ENCODE measurements at regions not wholly inside any gene's neighbourhood (a gene's known extent, or its start where the extent isn't known, plus 50 kb on each side); places are given as distances from the start of the nearest gene placed in this dataset.

DNA sequence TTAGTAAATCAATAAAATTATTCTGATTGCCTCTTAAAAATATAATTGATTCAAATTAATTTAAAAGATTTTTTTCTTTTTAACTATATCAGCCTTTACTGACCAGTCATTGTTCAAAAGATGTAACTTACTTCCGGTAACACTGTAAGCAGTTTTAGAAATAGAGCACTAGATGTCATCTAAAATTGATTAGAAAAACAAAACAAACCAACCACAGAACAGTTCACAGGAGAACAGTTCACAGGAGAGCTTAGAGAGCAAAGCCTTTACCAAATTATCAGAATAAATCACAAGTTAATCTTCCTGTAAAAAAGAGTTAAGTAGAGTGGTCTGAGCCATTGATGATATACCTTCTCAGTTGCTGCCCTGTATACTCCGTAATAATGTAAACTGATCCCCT lies 133.3 kb upstream of the DGKB start:
- FAIRE-seq (no peak), DNase-seq (ENCODE audit: insufficient read length, low spot score) (no peak)
- TF ChIP-seq TAF1 (IDR thresholded peaks at IDR 0.05; ENCODE audit: low read depth, low read length) (no peak), POU2F2 (IDR thresholded peaks at IDR 0.05; ENCODE audit: low read depth, low read length) (no peak), POLR2A (IDR thresholded peaks at IDR 0.05; ENCODE audit: low read depth, low read length) (no peak), PAX5 (IDR thresholded peaks at IDR 0.05; ENCODE audit: insufficient read depth, low read length, severe bottlenecking) (no peak), POLR2AphosphoS5 (IDR thresholded peaks at IDR 0.05; ENCODE audit: low read depth, low read length) (no peak), SPI1 (IDR thresholded peaks at IDR 0.05; ENCODE audit: low read depth, low read length) (no peak)

DNA sequence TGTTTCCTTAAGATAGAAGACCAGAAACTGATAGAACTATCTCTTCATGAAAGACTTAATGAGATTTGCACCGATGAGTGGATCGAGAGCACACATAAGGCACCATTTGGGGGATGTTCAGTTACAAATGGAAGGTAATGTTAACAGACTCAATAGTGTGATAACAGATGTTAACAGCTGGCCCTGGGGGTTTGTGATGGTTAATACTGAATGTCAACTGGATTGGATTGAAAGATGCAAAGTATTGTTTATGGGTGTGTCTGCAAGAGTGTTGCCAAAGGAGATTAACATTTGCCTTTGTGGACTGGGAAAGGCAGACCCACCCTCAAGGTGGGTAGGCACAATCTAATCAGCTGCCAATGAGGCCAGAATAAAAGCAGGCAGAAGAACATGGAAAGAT lies 130.5 kb upstream of the DGKB start:
- DNase-seq (ENCODE audit: insufficient read length, low spot score) (no peak), FAIRE-seq (no peak)
- TF ChIP-seq POLR2A (IDR thresholded peaks at IDR 0.05; ENCODE audit: low read depth, low read length) (no peak), TAF1 (IDR thresholded peaks at IDR 0.05; ENCODE audit: low read depth, low read length) (no peak), SPI1 (IDR thresholded peaks at IDR 0.05; ENCODE audit: low read depth, low read length) (no peak), PAX5 (IDR thresholded peaks at IDR 0.05; ENCODE audit: insufficient read depth, low read length, severe bottlenecking) (no peak), POU2F2 (IDR thresholded peaks at IDR 0.05; ENCODE audit: low read depth, low read length) (no peak), POLR2AphosphoS5 (IDR thresholded peaks at IDR 0.05; ENCODE audit: low read depth, low read length) (no peak)

DNA sequence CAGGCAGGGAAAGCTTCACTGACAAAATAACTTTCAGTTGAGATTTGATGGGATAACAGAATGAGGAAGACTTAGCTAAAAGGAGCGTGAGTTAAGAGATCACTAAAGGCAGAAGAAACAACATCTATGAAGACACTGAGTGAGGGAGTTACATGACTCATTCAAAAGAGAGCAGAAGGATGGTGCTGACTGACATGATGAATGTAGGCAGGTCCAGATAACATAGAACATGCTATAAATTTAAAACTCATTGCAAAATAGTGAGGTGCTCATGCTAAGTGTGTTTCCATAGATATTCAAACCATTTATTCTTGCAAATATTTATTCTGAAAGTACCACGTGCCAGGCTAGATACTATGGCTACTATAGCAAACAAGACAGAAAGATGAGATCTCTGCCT lies 116.4 kb upstream of the DGKB start:
- TF ChIP-seq POLR2AphosphoS5 (IDR thresholded peaks at IDR 0.05; ENCODE audit: low read depth, low read length) (no peak), SPI1 (IDR thresholded peaks at IDR 0.05; ENCODE audit: low read depth, low read length) (no peak), POU2F2 (IDR thresholded peaks at IDR 0.05; ENCODE audit: low read depth, low read length) (no peak)
- no peak for DNase-seq (ENCODE audit: insufficient read length, low spot score)
- FAIRE-seq: no peak

DNA sequence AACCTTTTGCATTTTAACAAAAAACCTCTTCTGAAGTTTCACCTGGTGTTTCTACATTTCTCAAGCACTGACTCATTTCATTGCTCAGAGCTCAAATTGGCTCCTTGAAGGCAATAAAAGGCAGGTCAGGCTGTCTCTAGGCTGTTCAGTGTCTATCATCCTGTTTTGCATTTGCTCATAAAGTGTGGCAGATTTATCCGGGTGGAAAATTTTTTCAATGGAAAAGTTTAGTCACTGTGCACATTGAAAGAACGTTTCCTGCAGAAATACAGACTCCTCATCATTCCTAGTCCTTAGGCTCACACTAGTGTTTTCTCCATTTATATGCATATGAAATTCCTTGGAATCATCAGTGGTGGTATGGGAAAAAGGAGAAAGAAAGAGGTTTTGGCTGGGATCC lies 114.2 kb upstream of the DGKB start:
- TF ChIP-seq TAF1 (IDR thresholded peaks at IDR 0.05; ENCODE audit: low read depth, low read length) (no peak), POLR2A (IDR thresholded peaks at IDR 0.05; ENCODE audit: low read depth, low read length) (no peak), POLR2AphosphoS5 (IDR thresholded peaks at IDR 0.05; ENCODE audit: low read depth, low read length) (no peak), POU2F2 (IDR thresholded peaks at IDR 0.05; ENCODE audit: low read depth, low read length) (no peak), PAX5 (IDR thresholded peaks at IDR 0.05; ENCODE audit: insufficient read depth, low read length, severe bottlenecking) (no peak), SPI1 (IDR thresholded peaks at IDR 0.05; ENCODE audit: low read depth, low read length) (no peak)

DNA sequence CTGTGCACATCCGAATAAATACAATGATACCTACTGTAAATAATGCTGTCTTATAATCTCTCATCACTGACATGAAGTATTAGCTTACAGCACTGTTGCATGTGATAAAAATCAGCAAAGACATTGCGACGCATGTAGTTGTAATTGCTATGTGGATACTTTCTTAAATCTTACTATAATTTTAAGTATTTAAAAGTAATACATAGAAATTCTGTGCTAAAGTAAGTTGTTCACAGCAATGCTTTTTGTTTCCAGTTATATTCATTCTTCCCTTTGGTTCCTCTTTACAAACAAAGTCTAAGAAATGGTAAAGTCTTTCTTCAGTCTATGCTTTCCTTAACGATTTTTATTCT lies 113.7 kb upstream of the DGKB start:
- TF ChIP-seq PAX5 (IDR thresholded peaks at IDR 0.05; ENCODE audit: insufficient read depth, low read length, severe bottlenecking) (no peak), TAF1 (IDR thresholded peaks at IDR 0.05; ENCODE audit: low read depth, low read length) (no peak), POLR2A (IDR thresholded peaks at IDR 0.05; ENCODE audit: low read depth, low read length) (no peak), SPI1 (IDR thresholded peaks at IDR 0.05; ENCODE audit: low read depth, low read length) (no peak), POLR2AphosphoS5 (IDR thresholded peaks at IDR 0.05; ENCODE audit: low read depth, low read length) (no peak), POU2F2 (IDR thresholded peaks at IDR 0.05; ENCODE audit: low read depth, low read length) (no peak)
- DNase-seq (ENCODE audit: insufficient read length, low spot score) (no peak), FAIRE-seq (no peak)

More for the DNA sequence above, 114.2 kb upstream of the DGKB start:
- no peak for DNase-seq (ENCODE audit: insufficient read length, low spot score)
- FAIRE-seq: no peak

DNA sequence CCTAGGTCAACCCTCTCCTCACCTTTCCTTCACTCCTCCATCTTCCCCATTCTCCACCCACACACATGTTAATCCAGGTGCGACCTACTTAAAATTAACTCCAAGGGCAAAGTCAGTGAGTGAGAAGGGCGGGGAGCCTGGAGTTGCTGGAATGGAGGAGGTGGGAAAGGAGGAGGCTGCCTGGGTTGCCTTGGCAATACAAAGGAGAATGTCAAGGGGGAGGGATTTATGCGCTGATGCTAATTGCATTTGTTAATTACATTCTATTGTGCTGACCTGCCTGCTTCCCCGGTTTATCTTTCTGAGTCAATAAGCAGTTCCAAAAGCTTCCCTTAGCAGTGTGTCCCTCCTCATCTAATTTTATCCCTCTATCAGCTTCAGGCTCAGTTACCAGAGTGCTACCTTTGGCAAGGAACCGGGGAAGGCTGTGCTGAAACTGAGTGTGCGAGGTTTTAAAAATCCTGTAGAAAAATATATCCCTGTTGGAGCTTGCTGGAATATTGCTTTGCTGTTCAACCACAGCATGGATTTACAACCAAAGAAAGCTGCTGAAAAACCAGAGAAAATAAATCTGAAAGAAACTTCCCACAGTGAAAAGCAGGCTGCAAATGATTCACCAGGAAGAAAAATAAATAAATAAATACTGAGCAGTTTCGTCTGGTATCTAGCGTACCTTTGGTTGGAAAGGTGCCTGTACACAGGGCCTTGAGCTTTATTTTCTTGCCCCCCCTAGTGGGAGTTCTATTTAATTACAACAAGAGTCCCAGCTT lies 113.2 kb upstream of the DGKB start:
- TF ChIP-seq PAX5 (IDR thresholded peaks at IDR 0.05; ENCODE audit: insufficient read depth, low read length, severe bottlenecking) (no peak), POLR2A (IDR thresholded peaks at IDR 0.05; ENCODE audit: low read depth, low read length) (no peak), POLR2AphosphoS5 (IDR thresholded peaks at IDR 0.05; ENCODE audit: low read depth, low read length) (no peak), TAF1 (IDR thresholded peaks at IDR 0.05; ENCODE audit: low read depth, low read length) (no peak), POU2F2 (IDR thresholded peaks at IDR 0.05; ENCODE audit: low read depth, low read length) (no peak), SPI1 (IDR thresholded peaks at IDR 0.05; ENCODE audit: low read depth, low read length) (no peak)
- DNase-seq (ENCODE audit: insufficient read length, low spot score) (peak; percentile 2), FAIRE-seq (no peak)

DNA sequence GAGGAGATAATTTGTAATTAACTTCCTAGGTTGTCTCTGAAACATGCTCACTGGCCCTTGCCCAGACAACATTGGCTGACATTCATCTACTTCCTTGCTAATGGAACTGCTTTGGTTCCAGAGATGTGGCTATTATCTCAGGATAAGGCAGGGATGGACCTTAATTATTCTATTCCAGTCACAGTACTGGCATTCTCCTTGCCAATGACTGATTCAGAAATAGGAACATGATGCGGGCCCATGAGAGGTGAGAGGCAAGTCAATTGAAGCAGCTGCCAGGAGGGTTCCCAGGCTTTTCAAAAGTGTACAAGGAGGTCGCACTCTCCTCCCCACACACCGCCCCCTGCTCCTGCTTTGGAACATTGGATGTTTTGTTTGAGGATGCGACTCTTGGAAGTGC lies 109.6 kb upstream of the DGKB start:
- FAIRE-seq (no peak), DNase-seq (ENCODE audit: insufficient read length, low spot score) (no peak)
- TF ChIP-seq TAF1 (IDR thresholded peaks at IDR 0.05; ENCODE audit: low read depth, low read length) (no peak), SPI1 (IDR thresholded peaks at IDR 0.05; ENCODE audit: low read depth, low read length) (no peak), PAX5 (IDR thresholded peaks at IDR 0.05; ENCODE audit: insufficient read depth, low read length, severe bottlenecking) (no peak), POU2F2 (IDR thresholded peaks at IDR 0.05; ENCODE audit: low read depth, low read length) (no peak), POLR2A (IDR thresholded peaks at IDR 0.05; ENCODE audit: low read depth, low read length) (no peak)

DNA sequence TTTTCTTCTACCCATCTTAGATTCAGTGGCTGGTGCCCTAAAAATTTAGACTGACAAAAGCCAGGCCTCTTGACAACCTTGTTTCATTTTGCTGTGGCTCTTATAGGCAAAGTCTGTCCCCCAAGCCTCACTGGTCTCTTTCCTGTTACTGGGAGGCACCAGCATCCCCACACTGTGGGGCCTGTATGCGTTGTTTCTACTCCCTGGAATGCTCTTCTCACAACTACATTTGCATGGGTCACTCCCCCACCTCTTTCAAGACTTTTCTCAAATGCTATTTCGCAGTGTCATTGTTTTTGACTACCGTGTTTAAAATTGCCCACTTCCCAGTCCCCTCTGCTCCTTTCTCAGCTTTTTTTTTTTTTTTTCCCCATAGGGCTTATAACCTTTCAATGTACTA lies 108.7 kb upstream of the DGKB start:
- no peak for TF ChIP-seq TAF1 (IDR thresholded peaks at IDR 0.05; ENCODE audit: low read depth, low read length)
- no peak for TF ChIP-seq POU2F2 (IDR thresholded peaks at IDR 0.05; ENCODE audit: low read depth, low read length)
- no peak for TF ChIP-seq SPI1 (IDR thresholded peaks at IDR 0.05; ENCODE audit: low read depth, low read length)
- TF ChIP-seq POLR2AphosphoS5 (IDR thresholded peaks at IDR 0.05; ENCODE audit: low read depth, low read length): no peak
- no peak for TF ChIP-seq POLR2A (IDR thresholded peaks at IDR 0.05; ENCODE audit: low read depth, low read length)
- no peak for TF ChIP-seq PAX5 (IDR thresholded peaks at IDR 0.05; ENCODE audit: insufficient read depth, low read length, severe bottlenecking)
- FAIRE-seq (no peak), DNase-seq (ENCODE audit: insufficient read length, low spot score) (no peak)

DNA sequence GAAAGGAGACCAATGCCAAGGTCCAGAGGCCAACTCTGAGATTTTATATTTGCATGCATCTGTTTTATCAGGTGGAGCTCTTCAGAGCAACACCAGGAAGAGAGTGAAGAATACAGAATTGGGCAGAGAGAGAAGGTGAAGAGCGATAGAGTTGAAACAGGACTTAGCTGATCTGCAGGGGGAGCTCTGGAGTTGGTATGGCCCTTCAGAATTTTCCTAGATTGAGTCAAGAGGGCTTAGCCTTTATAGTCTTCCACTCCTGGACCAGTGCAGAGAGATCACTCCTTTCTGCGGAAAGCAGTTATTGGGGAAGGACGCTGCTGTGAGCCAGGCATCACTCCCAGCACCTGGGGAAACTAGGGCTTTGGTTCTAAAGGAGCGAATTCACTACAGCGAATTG lies 105.0 kb upstream of the DGKB start:
- no peak for FAIRE-seq
- DNase-seq (ENCODE audit: insufficient read length, low spot score): no peak
- TF ChIP-seq SPI1 (IDR thresholded peaks at IDR 0.05; ENCODE audit: low read depth, low read length): no peak
- TF ChIP-seq PAX5 (IDR thresholded peaks at IDR 0.05; ENCODE audit: insufficient read depth, low read length, severe bottlenecking): no peak
- TF ChIP-seq TAF1 (IDR thresholded peaks at IDR 0.05; ENCODE audit: low read depth, low read length): no peak
- TF ChIP-seq POU2F2 (IDR thresholded peaks at IDR 0.05; ENCODE audit: low read depth, low read length): no peak
- no peak for TF ChIP-seq POLR2A (IDR thresholded peaks at IDR 0.05; ENCODE audit: low read depth, low read length)
- no peak for TF ChIP-seq POLR2AphosphoS5 (IDR thresholded peaks at IDR 0.05; ENCODE audit: low read depth, low read length)

DNA sequence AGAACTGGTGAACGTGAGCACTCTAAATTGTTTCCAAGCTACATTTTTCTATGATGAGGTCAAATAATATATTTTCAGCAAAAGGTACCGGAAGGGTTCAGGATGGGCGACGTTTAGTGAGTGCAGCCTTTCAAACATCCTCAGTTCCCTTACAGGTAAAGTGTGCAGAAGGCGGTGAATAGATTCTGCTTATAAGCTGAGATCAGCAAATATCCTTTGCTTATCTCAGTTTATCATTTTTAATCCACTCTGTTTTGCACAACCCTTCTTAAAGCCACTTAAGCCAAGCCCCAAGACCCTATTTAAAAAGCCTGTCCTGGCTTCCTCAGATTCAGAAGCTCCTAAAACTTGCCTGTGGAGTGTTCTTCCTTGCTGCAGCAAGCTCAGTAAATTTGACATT lies 103.1 kb upstream of the DGKB start:
- FAIRE-seq (no peak), DNase-seq (ENCODE audit: insufficient read length, low spot score) (no peak)
- TF ChIP-seq POLR2AphosphoS5 (IDR thresholded peaks at IDR 0.05; ENCODE audit: low read depth, low read length): no peak
- TF ChIP-seq POLR2A (IDR thresholded peaks at IDR 0.05; ENCODE audit: low read depth, low read length): no peak
- TF ChIP-seq POU2F2 (IDR thresholded peaks at IDR 0.05; ENCODE audit: low read depth, low read length): no peak
- TF ChIP-seq SPI1 (IDR thresholded peaks at IDR 0.05; ENCODE audit: low read depth, low read length): no peak
- no peak for TF ChIP-seq TAF1 (IDR thresholded peaks at IDR 0.05; ENCODE audit: low read depth, low read length)
- no peak for TF ChIP-seq PAX5 (IDR thresholded peaks at IDR 0.05; ENCODE audit: insufficient read depth, low read length, severe bottlenecking)

Measured in GM12891 (cell line).